CD8-positive, alpha-beta memory T cell (primary cell): ENCODE measurements at regions not wholly inside any gene's neighbourhood (a gene's known extent, or its start where the extent isn't known, plus 50 kb on each side); places are given as distances from the start of the nearest gene placed in this dataset.

Source experiments
- CTCF ChIA-PET: fragments of 350-600 bp; sonication (Branson Sonifier 250); formaldehyde crosslinking; loops from one replicate; lab custom pipeline; 2021; ENCODE audit warnings: antibody characterized with exemption; lab: Charles Lee
- POLR2A ChIA-PET: fragments of 350-600 bp; sonication (Branson Sonifier 250); formaldehyde crosslinking; loops from one replicate; lab custom pipeline; 2021; ENCODE audit warnings: antibody characterized with exemption; lab: Charles Lee
- DNase-seq, 5 donors: peaks; one replicate each; pipeline versions ENCODE4 v3.0.0 to v3.0.0-alpha.2; 2020 to 2022; ENCODE audit warnings: mixed read lengths in 1 of 5
- H3K27ac ChIP-seq: one replicate; pipeline ENCODE4 v1.7.0; 2013; ENCODE audit warnings: low read depth, mild to moderate bottlenecking, low read length, moderate library complexity
- H3K27me3 ChIP-seq: 2 replicates; pipeline ENCODE4 v1.7.0; 2013; ENCODE audit warnings: low read length, mild to moderate bottlenecking; ENCODE audit not compliant: insufficient read depth, poor library complexity, severe bottlenecking
- H3K36me3 ChIP-seq: 2 replicates; pipeline ENCODE4 v1.7.0; 2013; ENCODE audit warnings: mild to moderate bottlenecking, low read length, moderate library complexity; ENCODE audit not compliant: insufficient read depth
- H3K4me1 ChIP-seq: 2 replicates; pipeline ENCODE4 v1.7.0; 2013; ENCODE audit warnings: mild to moderate bottlenecking, low read length, moderate library complexity; ENCODE audit not compliant: insufficient read depth
- H3K4me3 ChIP-seq: 2 replicates; pipeline ENCODE4 v1.7.0; 2013; ENCODE audit warnings: mild to moderate bottlenecking, low read length
- H3K9me3 ChIP-seq: 2 replicates; pipeline ENCODE4 v1.7.0; 2013; ENCODE audit warnings: mild to moderate bottlenecking, low read length
- H3K27ac Mint-ChIP-seq, 8 donors: one replicate each; pipeline ENCODE4 v1.8.0; 2020 to 2021; ENCODE audit warnings: mixed read lengths in 8 of 8, mild to moderate bottlenecking in 6 of 8, inconsistent platforms in 3 of 8, moderate library complexity in 3 of 8
- H3K27me3 Mint-ChIP-seq, 2 donors: one replicate each; pipeline ENCODE4 v1.8.0; 2020 to 2021; ENCODE audit warnings: mixed read lengths in 2 of 2, mild to moderate bottlenecking in 1 of 2, moderate library complexity in 1 of 2
- H3K36me3 Mint-ChIP-seq, 3 donors: one replicate each; pipeline ENCODE4 v1.8.0; 2020 to 2021; ENCODE audit warnings: mixed read lengths in 3 of 3, inconsistent platforms in 1 of 3, mild to moderate bottlenecking in 1 of 3
- H3K4me1 Mint-ChIP-seq, 3 donors: one replicate each; pipeline ENCODE4 v1.8.0; 2020 to 2021; ENCODE audit warnings: mixed read lengths in 3 of 3, inconsistent platforms in 1 of 3, mild to moderate bottlenecking in 1 of 3
- H3K4me3 Mint-ChIP-seq, 7 donors: one replicate each; pipeline ENCODE4 v1.8.0; 2020 to 2021; ENCODE audit warnings: mixed read lengths in 7 of 7, mild to moderate bottlenecking in 6 of 7, moderate library complexity in 4 of 7, inconsistent platforms in 2 of 7
- H3K9me3 Mint-ChIP-seq, 5 donors: one replicate each; pipeline ENCODE4 v1.8.0; 2020 to 2022; ENCODE audit warnings: mixed read lengths in 5 of 5, mild to moderate bottlenecking in 3 of 5, moderate library complexity in 2 of 5, inconsistent platforms in 1 of 5

GRCh38 chr10:130999376-131000202, 311.9 kb downstream of the TCERG1L start:
- no peak overlapping the region for H3K4me3 ChIP-seq
- Mint-ChIP-seq H3K4me1 (no peaks in the 10 kb centered on the region), H3K27me3 (no peaks in the 10 kb centered on the region), H3K9me3 (peaks cover 0 to 6% (median 3%) of the 10 kb centered on the region in 5 donors), H3K4me3 (no peak overlapping the region), H3K36me3 (no peaks in the 10 kb centered on the region), H3K27ac (no peak overlapping the region)
- CTCF ChIA-PET = no interaction called here
- no peak for DNase-seq
- no peak overlapping the region for H3K27ac ChIP-seq
- POLR2A ChIA-PET = no interaction called here
- no peaks in the 10 kb centered on the region for H3K36me3 ChIP-seq
- no peaks in the 10 kb centered on the region for H3K4me1 ChIP-seq
- H3K27me3 ChIP-seq = no peaks in the 10 kb centered on the region
- H3K9me3 ChIP-seq = no peaks in the 10 kb centered on the region

- Mint-ChIP-seq H3K9me3 (peaks cover 0 to 6% (median 3%) of the 10 kb centered on the region in 5 donors), H3K27ac (no peak overlapping the region), H3K4me3 (no peak overlapping the region), H3K4me1 (no peaks in the 10 kb centered on the region), H3K27me3 (no peaks in the 10 kb centered on the region), H3K36me3 (no peaks in the 10 kb centered on the region)
- no peak for DNase-seq
- Histone ChIP-seq H3K36me3 (no peaks in the 10 kb centered on the region), H3K27ac (no peak overlapping the region), H3K9me3 (no peaks in the 10 kb centered on the region), H3K27me3 (no peaks in the 10 kb centered on the region), H3K4me3 (no peak overlapping the region), H3K4me1 (no peaks in the 10 kb centered on the region)
- ChIA-PET CTCF (no interaction called here), POLR2A (no interaction called here)
These were observed 311.3 kb downstream of the TCERG1L start for GRCh38 chr10:131000244-131000643.

- POLR2A ChIA-PET = no interaction called here
- DNase-seq = no peak
- H3K4me1 ChIP-seq = no peaks in the 10 kb centered on the region
- no peaks in the 10 kb centered on the region for H3K36me3 ChIP-seq
- no peak overlapping the region for H3K4me3 ChIP-seq
- CTCF ChIA-PET = no interaction called here
- H3K27ac Mint-ChIP-seq = no peak overlapping the region
- no peaks in the 10 kb centered on the region for H3K27me3 ChIP-seq
- peaks cover 0 to 6% (median 3%) of the 10 kb centered on the region in 5 donors for H3K9me3 Mint-ChIP-seq
- H3K4me3 Mint-ChIP-seq = no peak overlapping the region
- H3K27me3 Mint-ChIP-seq = no peaks in the 10 kb centered on the region
- H3K4me1 Mint-ChIP-seq = no peaks in the 10 kb centered on the region
- no peaks in the 10 kb centered on the region for H3K9me3 ChIP-seq
- no peak overlapping the region for H3K27ac ChIP-seq
- H3K36me3 Mint-ChIP-seq = no peaks in the 10 kb centered on the region
These were observed 310.8 kb downstream of the TCERG1L start for GRCh38 chr10:131000743-131001142.

- no peak overlapping the region for H3K27ac ChIP-seq
- no peak overlapping the region for H3K4me3 ChIP-seq
- no peaks in the 10 kb centered on the region for H3K4me1 ChIP-seq
- Mint-ChIP-seq H3K4me1 (no peaks in the 10 kb centered on the region), H3K27me3 (no peaks in the 10 kb centered on the region), H3K27ac (no peak overlapping the region), H3K4me3 (peak overlapping the region in 1 of 7 donors; percentile 24), H3K36me3 (no peaks in the 10 kb centered on the region), H3K9me3 (peaks cover 0 to 5% (median 3%) of the 10 kb centered on the region in 5 donors)
- H3K36me3 ChIP-seq = no peaks in the 10 kb centered on the region
- H3K9me3 ChIP-seq = no peaks in the 10 kb centered on the region
- CTCF ChIA-PET = no interaction called here
- POLR2A ChIA-PET = no interaction called here
- no peaks in the 10 kb centered on the region for H3K27me3 ChIP-seq
- DNase-seq = no peak
These were observed 310.1 kb downstream of the TCERG1L start for GRCh38 chr10:131001438-131001837.

GRCh38 chr10:131002031-131002861, 309.3 kb downstream of the TCERG1L start:
- no peaks in the 10 kb centered on the region for H3K4me1 Mint-ChIP-seq

GRCh38 chr10:131003455-131003854, 308.1 kb downstream of the TCERG1L start:
- Histone ChIP-seq H3K27ac (no peak overlapping the region), H3K4me1 (no peaks in the 10 kb centered on the region), H3K4me3 (no peak overlapping the region), H3K9me3 (no peaks in the 10 kb centered on the region), H3K27me3 (no peaks in the 10 kb centered on the region), H3K36me3 (no peaks in the 10 kb centered on the region)
- Mint-ChIP-seq H3K36me3 (no peaks in the 10 kb centered on the region), H3K27me3 (no peaks in the 10 kb centered on the region), H3K9me3 (peaks cover 0 to 5% (median 0%) of the 10 kb centered on the region in 5 donors), H3K27ac (no peak overlapping the region), H3K4me1 (no peaks in the 10 kb centered on the region), H3K4me3 (no peak overlapping the region)
- DNase-seq = no peak
- POLR2A ChIA-PET = no interaction called here
- CTCF ChIA-PET = no interaction called here

More at GRCh38 chr10:131002031-131002861, 309.3 kb downstream of the TCERG1L start:
- ChIA-PET CTCF (no interaction called here), POLR2A (no interaction called here)
- no peaks in the 10 kb centered on the region for H3K27me3 Mint-ChIP-seq
- H3K4me3 Mint-ChIP-seq = no peak overlapping the region
- H3K9me3 Mint-ChIP-seq = peaks cover 0 to 5% (median 0%) of the 10 kb centered on the region in 5 donors
- H3K36me3 Mint-ChIP-seq = no peaks in the 10 kb centered on the region
- H3K27ac ChIP-seq = no peak overlapping the region
- DNase-seq = no peak
- no peaks in the 10 kb centered on the region for H3K4me1 ChIP-seq
- H3K27me3 ChIP-seq = no peaks in the 10 kb centered on the region
- H3K27ac Mint-ChIP-seq = no peak overlapping the region
- no peak overlapping the region for H3K4me3 ChIP-seq
- H3K9me3 ChIP-seq = no peaks in the 10 kb centered on the region
- no peaks in the 10 kb centered on the region for H3K36me3 ChIP-seq

GRCh38 chr10:131004276-131004675, 307.2 kb downstream of the TCERG1L start:
- Histone ChIP-seq H3K27ac (no peak overlapping the region), H3K36me3 (no peaks in the 10 kb centered on the region), H3K4me3 (no peak overlapping the region), H3K9me3 (no peaks in the 10 kb centered on the region), H3K4me1 (no peaks in the 10 kb centered on the region), H3K27me3 (no peaks in the 10 kb centered on the region)
- H3K27me3 Mint-ChIP-seq = no peaks in the 10 kb centered on the region
- H3K4me3 Mint-ChIP-seq = no peak overlapping the region
- H3K4me1 Mint-ChIP-seq = no peaks in the 10 kb centered on the region
- peaks cover 0 to 4% (median 0%) of the 10 kb centered on the region in 5 donors for H3K9me3 Mint-ChIP-seq
- ChIA-PET POLR2A (no interaction called here), CTCF (no interaction called here)
- no peaks in the 10 kb centered on the region for H3K36me3 Mint-ChIP-seq
- DNase-seq = no peak
- H3K27ac Mint-ChIP-seq = no peak overlapping the region
